ENCODE measurements at regions not wholly inside any gene's neighbourhood (a gene's known extent, or its start where the extent isn't known, plus 50 kb on each side); places are given as distances from the start of the nearest gene placed in this dataset.

- Histone ChIP-seq H3K23ac (ENCODE audit: low read length) (no peak overlapping the region), H2AK5ac (ENCODE audit: low read length) (no peak overlapping the region), H2BK12ac (ENCODE audit: low read length) (no peak overlapping the region), H4K91ac (ENCODE audit: low read depth, low read length) (no peak overlapping the region), H3K79me2 (ENCODE audit: control insufficient read depth, insufficient read depth, low read length, poor library complexity) (no peaks in the 10 kb centered on the region), H3K4ac (ENCODE audit: low read depth, low read length) (no peak overlapping the region), H3K27ac (ENCODE audit: low read depth, low read length) (no peak overlapping the region), H3K4me3 (ENCODE audit: low read depth, low read length) (no peak overlapping the region), H3K9me3 (ENCODE audit: insufficient read depth, low read depth, low read length) (peaks cover 15% of the 10 kb centered on the region), H3K4me2 (ENCODE audit: low read length) (no peak overlapping the region), H4K8ac (ENCODE audit: low read depth, low read length) (no peak overlapping the region), H3K27me3 (ENCODE audit: insufficient read depth, low read length) (no peaks in the 10 kb centered on the region), H2BK5ac (ENCODE audit: low read depth, low read length, poor library complexity) (no peak overlapping the region), H3K14ac (ENCODE audit: low read length) (no peak overlapping the region), H3K9ac (ENCODE audit: low read length) (no peak overlapping the region), H3K4me1 (ENCODE audit: control insufficient read depth in 1 of 2, insufficient read depth in 2 of 2, low read length in 2 of 2) (no peaks in the 10 kb centered on the region), H3K18ac (ENCODE audit: low read length) (no peak overlapping the region), H2BK120ac (ENCODE audit: insufficient read depth, low read length, poor library complexity) (no peak overlapping the region), H4K12ac (ENCODE audit: low read depth, low read length) (no peak overlapping the region), H3K36me3 (ENCODE audit: control insufficient read depth in 1 of 2, insufficient read depth in 2 of 2, low read length in 2 of 2) (no peaks in the 10 kb centered on the region), H3K79me1 (ENCODE audit: low read length) (no peaks in the 10 kb centered on the region), H2AFZ (ENCODE audit: insufficient read depth, low read length, poor library complexity) (no peak overlapping the region)
- WGBS (ENCODE audit: extremely low coverage, insufficient coverage, insufficient read length) = no CpG with 5 or more reads among the region's 7 CpGs
- no peak for DNase-seq
Measured at GRCh38 chr13:112236016-112236415, 140.1 kb upstream of the SPACA7 start.

GRCh38 chr13:112236539-112237197, 139.5 kb upstream of the SPACA7 start:
- Histone ChIP-seq H3K14ac (ENCODE audit: low read length) (no peak overlapping the region), H2AK5ac (ENCODE audit: low read length) (no peak overlapping the region), H3K9me3 (ENCODE audit: insufficient read depth, low read depth, low read length) (peaks cover 15% of the 10 kb centered on the region), H4K8ac (ENCODE audit: low read depth, low read length) (no peak overlapping the region), H3K79me1 (ENCODE audit: low read length) (no peaks in the 10 kb centered on the region), H3K4me2 (ENCODE audit: low read length) (no peak overlapping the region), H3K23ac (ENCODE audit: low read length) (no peak overlapping the region), H3K9ac (ENCODE audit: low read length) (no peak overlapping the region), H3K79me2 (ENCODE audit: control insufficient read depth, insufficient read depth, low read length, poor library complexity) (no peaks in the 10 kb centered on the region), H3K27me3 (ENCODE audit: insufficient read depth, low read length) (no peaks in the 10 kb centered on the region), H2BK120ac (ENCODE audit: insufficient read depth, low read length, poor library complexity) (no peak overlapping the region), H3K4me3 (ENCODE audit: low read depth, low read length) (no peak overlapping the region), H3K4ac (ENCODE audit: low read depth, low read length) (no peak overlapping the region), H3K4me1 (ENCODE audit: control insufficient read depth in 1 of 2, insufficient read depth in 2 of 2, low read length in 2 of 2) (no peaks in the 10 kb centered on the region), H2BK5ac (ENCODE audit: low read depth, low read length, poor library complexity) (no peak overlapping the region), H4K12ac (ENCODE audit: low read depth, low read length) (no peak overlapping the region), H3K36me3 (ENCODE audit: control insufficient read depth in 1 of 2, insufficient read depth in 2 of 2, low read length in 2 of 2) (no peaks in the 10 kb centered on the region), H2AFZ (ENCODE audit: insufficient read depth, low read length, poor library complexity) (no peak overlapping the region), H2BK12ac (ENCODE audit: low read length) (no peak overlapping the region), H3K27ac (ENCODE audit: low read depth, low read length) (no peak overlapping the region), H3K18ac (ENCODE audit: low read length) (no peak overlapping the region), H4K91ac (ENCODE audit: low read depth, low read length) (no peak overlapping the region)
- no CpG with 5 or more reads among the region's 11 CpGs for WGBS (ENCODE audit: extremely low coverage, insufficient coverage, insufficient read length)
- DNase-seq = no peak

GRCh38 chr13:112238436-112238995, 137.6 kb upstream of the SPACA7 start:
- no peak overlapping the region for H3K14ac ChIP-seq (ENCODE audit: low read length)
- no peak overlapping the region for H3K4me2 ChIP-seq (ENCODE audit: low read length)
- no peak overlapping the region for H3K9ac ChIP-seq (ENCODE audit: low read length)
- H3K36me3 ChIP-seq (ENCODE audit: control insufficient read depth in 1 of 2, insufficient read depth in 2 of 2, low read length in 2 of 2) = no peaks in the 10 kb centered on the region
- no peaks in the 10 kb centered on the region for H3K79me1 ChIP-seq (ENCODE audit: low read length)
- no peak overlapping the region for H4K12ac ChIP-seq (ENCODE audit: low read depth, low read length)
- H2AFZ ChIP-seq (ENCODE audit: insufficient read depth, low read length, poor library complexity) = no peak overlapping the region
- no peak overlapping the region for H2BK5ac ChIP-seq (ENCODE audit: low read depth, low read length, poor library complexity)
- H4K8ac ChIP-seq (ENCODE audit: low read depth, low read length) = no peak overlapping the region
- peaks cover 15% of the 10 kb centered on the region for H3K9me3 ChIP-seq (ENCODE audit: insufficient read depth, low read depth, low read length)
- H3K4me3 ChIP-seq (ENCODE audit: low read depth, low read length) = no peak overlapping the region
- no peak overlapping the region for H2AK5ac ChIP-seq (ENCODE audit: low read length)
- no peak overlapping the region for H2BK120ac ChIP-seq (ENCODE audit: insufficient read depth, low read length, poor library complexity)
- H4K91ac ChIP-seq (ENCODE audit: low read depth, low read length) = no peak overlapping the region
- no peaks in the 10 kb centered on the region for H3K4me1 ChIP-seq (ENCODE audit: control insufficient read depth in 1 of 2, insufficient read depth in 2 of 2, low read length in 2 of 2)
- no peaks in the 10 kb centered on the region for H3K79me2 ChIP-seq (ENCODE audit: control insufficient read depth, insufficient read depth, low read length, poor library complexity)
- no peak overlapping the region for H2BK12ac ChIP-seq (ENCODE audit: low read length)
- H3K18ac ChIP-seq (ENCODE audit: low read length) = no peak overlapping the region
- no peak for DNase-seq
- H3K4ac ChIP-seq (ENCODE audit: low read depth, low read length) = no peak overlapping the region
- no CpG with 5 or more reads among the region's 18 CpGs for WGBS (ENCODE audit: extremely low coverage, insufficient coverage, insufficient read length)
- no peaks in the 10 kb centered on the region for H3K27me3 ChIP-seq (ENCODE audit: insufficient read depth, low read length)
- H3K27ac ChIP-seq (ENCODE audit: low read depth, low read length) = no peak overlapping the region
- no peak overlapping the region for H3K23ac ChIP-seq (ENCODE audit: low read length)

GRCh38 chr13:112240076-112240475, 136.1 kb upstream of the SPACA7 start:
- H4K12ac ChIP-seq (ENCODE audit: low read depth, low read length) = no peak overlapping the region
- H3K79me1 ChIP-seq (ENCODE audit: low read length) = no peaks in the 10 kb centered on the region
- H2BK120ac ChIP-seq (ENCODE audit: insufficient read depth, low read length, poor library complexity) = no peak overlapping the region
- no peak overlapping the region for H3K4me3 ChIP-seq (ENCODE audit: low read depth, low read length)
- no peak overlapping the region for H3K23ac ChIP-seq (ENCODE audit: low read length)
- H4K8ac ChIP-seq (ENCODE audit: low read depth, low read length) = no peak overlapping the region
- H2BK12ac ChIP-seq (ENCODE audit: low read length) = no peak overlapping the region
- no peaks in the 10 kb centered on the region for H3K4me1 ChIP-seq (ENCODE audit: control insufficient read depth in 1 of 2, insufficient read depth in 2 of 2, low read length in 2 of 2)
- no peak overlapping the region for H3K27ac ChIP-seq (ENCODE audit: low read depth, low read length)
- H3K79me2 ChIP-seq (ENCODE audit: control insufficient read depth, insufficient read depth, low read length, poor library complexity) = no peaks in the 10 kb centered on the region
- H2AFZ ChIP-seq (ENCODE audit: insufficient read depth, low read length, poor library complexity) = no peak overlapping the region
- no peak overlapping the region for H3K4me2 ChIP-seq (ENCODE audit: low read length)
- DNase-seq = no peak
- no peak overlapping the region for H3K14ac ChIP-seq (ENCODE audit: low read length)
- H3K27me3 ChIP-seq (ENCODE audit: insufficient read depth, low read length) = no peaks in the 10 kb centered on the region
- no peak overlapping the region for H2BK5ac ChIP-seq (ENCODE audit: low read depth, low read length, poor library complexity)
- H3K9ac ChIP-seq (ENCODE audit: low read length) = no peak overlapping the region
- no CpG with 5 or more reads among the region's 6 CpGs for WGBS (ENCODE audit: extremely low coverage, insufficient coverage, insufficient read length)
- no peak overlapping the region for H3K4ac ChIP-seq (ENCODE audit: low read depth, low read length)
- H4K91ac ChIP-seq (ENCODE audit: low read depth, low read length) = no peak overlapping the region
- H3K9me3 ChIP-seq (ENCODE audit: insufficient read depth, low read depth, low read length) = peaks cover 15% of the 10 kb centered on the region
- H3K36me3 ChIP-seq (ENCODE audit: control insufficient read depth in 1 of 2, insufficient read depth in 2 of 2, low read length in 2 of 2) = no peaks in the 10 kb centered on the region
- H2AK5ac ChIP-seq (ENCODE audit: low read length) = no peak overlapping the region
- no peak overlapping the region for H3K18ac ChIP-seq (ENCODE audit: low read length)

All from trophoblast cell (in vitro differentiated cells and primary cell).